HG03571 (cell line): ENCODE measurements at regions not wholly inside any gene's neighbourhood (a gene's known extent, or its start where the extent isn't known, plus 50 kb on each side); places are given as distances from the start of the nearest gene placed in this dataset.
"Not testable (repeated sequence)": the region's sequence is repeated elsewhere in the genome, so short reads cannot be mapped to it uniquely, and the experiment has no call there.

Experiments used
- ATAC-seq: cut with Tn5 transposase; IDR thresholded peaks from one replicate; pipeline ENCODE4 v1.9.1; 2021; ENCODE audit not compliant: unreplicated experiment

DNA sequence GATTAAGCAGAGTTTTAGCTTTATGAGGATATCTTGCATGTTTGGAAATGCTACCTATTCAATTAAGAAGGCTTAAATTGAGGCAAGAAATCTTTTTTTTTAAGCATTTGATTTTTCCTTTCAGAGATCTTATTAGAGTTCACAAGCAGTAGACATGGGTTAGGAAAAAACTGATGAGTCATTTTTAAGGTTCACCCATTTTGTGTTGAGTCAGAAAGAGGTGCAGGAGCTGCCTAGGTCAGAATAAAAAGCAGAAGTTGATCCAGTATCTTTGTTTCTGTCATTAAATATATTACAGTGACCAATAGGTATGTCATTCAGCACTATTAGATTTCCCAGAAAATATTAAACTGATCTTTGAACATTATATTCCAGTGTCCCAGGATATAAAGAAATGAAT, 306.8 kb downstream of the LMBRD1 start:
- no peak for ATAC-seq

DNA sequence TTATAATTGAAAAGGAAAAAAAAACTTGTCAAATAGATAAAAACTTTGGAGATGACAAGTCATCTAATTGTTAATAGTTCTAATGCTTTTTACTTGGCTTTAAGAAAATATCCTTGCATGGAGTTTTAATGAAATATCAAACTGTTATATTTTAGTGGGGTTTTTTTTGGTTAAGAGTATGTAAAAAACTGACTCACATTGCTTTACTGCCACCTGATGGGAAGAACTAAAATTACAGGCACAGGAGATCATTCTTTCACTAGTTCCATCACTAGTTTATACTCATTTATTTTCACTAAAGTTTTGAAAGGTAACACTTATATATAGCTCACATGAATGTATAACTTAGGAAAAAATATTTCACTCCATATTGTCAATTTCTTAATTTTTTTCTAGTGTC, 309.1 kb downstream of the LMBRD1 start:
- no peak for ATAC-seq

DNA sequence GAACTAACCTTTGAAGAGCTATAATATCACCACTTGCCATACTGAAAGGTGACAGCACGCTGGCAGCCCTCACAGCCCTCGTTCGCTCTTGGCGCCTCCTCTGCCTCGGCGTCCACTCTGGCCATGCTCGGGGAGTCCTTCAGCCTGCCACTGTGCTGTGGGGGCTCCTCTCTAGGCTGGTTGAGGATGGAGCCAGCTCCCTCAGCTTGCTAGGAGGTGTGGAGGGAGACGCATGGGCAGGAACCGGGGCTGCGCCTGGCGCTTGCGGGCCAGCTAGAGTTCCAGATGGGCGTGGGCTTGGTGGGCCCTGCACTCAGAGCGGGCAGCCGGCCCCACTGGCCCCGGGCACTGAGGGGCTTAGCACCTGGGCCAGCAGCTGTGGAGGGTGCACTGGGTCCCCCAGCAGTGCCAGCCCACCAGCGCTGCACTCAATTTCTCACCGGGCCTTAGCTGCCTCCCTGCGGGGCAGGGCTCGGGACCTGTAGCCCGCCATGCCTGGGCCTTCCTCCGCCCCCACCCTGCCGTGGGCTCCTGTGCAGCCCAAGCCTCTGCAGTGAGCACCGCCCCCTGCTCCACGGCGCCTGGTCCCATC, 329.7 kb downstream of the LMBRD1 start:
- ATAC-seq = no peak

DNA sequence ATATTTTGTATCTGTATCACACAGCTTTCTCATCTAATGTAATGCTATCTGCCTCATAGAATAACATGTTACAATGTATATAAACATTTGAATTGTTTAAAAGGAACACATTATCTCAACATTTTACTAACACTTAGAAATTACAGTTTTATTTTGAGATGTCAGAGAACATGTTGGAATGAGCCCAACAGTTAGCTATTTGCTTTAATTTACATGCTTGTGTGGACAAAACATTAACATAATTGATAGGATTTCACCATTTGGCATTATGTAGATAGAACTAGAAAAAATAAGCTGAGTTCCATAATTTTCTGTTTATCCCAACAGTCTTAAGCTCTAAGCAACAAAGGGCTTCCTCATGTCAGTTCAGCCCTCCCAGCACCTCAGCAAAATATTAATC, 330.9 kb downstream of the LMBRD1 start:
- ATAC-seq = no peak

DNA sequence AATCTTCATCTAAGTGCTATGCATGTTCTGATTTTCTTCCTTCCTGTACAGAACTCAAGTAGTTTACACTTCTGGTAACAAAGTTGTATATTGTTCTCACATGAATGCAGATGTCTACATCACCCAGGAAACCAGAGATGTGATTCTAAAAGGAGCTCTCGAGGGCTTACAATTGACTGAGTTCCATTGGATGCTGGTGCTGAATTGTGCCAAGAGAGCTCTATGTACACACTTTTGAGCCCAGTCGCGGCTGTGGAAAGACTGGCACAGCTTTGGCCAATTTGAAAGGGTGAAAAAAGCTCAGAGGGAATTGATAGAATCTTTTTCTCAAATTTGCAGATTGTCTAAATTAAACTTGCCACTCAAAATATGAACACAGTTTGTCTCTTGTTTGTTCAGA, 340.7 kb downstream of the LMBRD1 start:
- ATAC-seq = no peak

DNA sequence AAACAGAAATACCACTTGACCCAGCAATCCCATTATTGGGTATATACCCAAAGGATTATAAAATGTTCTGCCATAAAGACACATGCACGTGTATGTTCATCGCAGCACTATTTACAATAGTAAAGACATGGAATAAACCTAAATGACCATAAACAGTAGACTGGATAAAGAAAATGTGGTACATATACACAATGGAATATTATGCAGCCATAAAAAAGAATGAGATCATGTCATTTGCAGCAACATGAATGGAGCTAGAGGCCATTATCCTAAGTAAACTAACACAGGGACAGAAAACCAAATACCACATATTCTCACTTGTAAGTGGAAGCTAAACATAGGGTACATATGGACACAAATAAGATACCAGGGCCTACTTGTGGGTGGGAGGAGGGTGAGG, 342.2 kb downstream of the LMBRD1 start:
- not testable (repeated sequence) for ATAC-seq

DNA sequence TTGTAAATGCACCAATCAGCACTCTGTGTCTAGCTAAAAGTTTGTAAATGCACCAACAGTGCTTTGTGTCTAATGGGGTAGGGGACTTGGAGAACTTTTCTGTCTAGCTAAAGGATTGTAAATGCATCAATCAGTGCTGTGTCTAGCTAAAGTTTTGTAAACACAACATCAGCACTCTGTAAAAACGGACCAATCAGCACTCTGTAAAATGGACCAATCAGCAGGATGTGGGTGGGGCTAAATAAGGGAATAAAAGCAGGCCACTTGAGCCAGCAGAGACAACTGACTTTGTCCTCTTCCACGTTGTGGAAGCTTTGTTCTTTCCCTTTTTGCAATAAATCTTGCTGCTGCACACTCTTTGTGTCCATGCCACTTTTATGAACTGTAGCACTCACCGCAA, 346.3 kb downstream of the LMBRD1 start:
- ATAC-seq = not testable (repeated sequence)

DNA sequence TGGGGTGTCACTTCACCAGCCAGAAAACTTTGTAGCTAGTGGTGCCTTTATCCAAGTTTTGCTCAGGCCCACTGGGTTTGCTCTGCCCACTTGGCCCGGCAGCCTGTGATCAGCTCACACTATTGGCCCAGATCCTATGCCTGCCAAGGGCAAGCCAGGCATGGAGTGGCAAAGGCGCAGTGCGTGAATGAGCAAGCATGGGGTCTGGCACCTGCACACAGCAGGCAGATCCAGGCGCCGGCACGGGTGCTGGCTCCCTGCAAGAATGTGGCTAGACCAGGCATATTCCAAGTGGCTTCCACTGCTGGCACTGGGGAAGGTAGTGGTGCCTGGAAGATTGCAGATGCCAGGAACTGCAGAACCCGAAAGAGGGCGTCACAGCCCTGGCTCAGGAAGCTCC, 346.9 kb downstream of the LMBRD1 start:
- no peak for ATAC-seq
